Endothelial cell (in vitro differentiated cells): ENCODE measurements at regions not wholly inside any gene's neighbourhood (a gene's known extent, or its start where the extent isn't known, plus 50 kb on each side); places are given as distances from the start of the nearest gene placed in this dataset.
A peak's percentile ranks its signal among the peaks of the same experiment; 100 is the strongest.

Experiments
- DNase-seq: peaks from one replicate; pipeline ENCODE4 v3.0.0; 2021; ENCODE audit warnings: low spot score
- H3K27ac Mint-ChIP-seq: one replicate; pipeline ENCODE4 v1.8.0; 2021; ENCODE audit warnings: mixed read lengths, inconsistent platforms; ENCODE audit not compliant: unreplicated experiment
- H3K27me3 Mint-ChIP-seq: one replicate; pipeline ENCODE4 v1.8.0; 2021; ENCODE audit warnings: mild to moderate bottlenecking, moderate library complexity, mixed read lengths, inconsistent platforms; ENCODE audit not compliant: unreplicated experiment
- H3K36me3 Mint-ChIP-seq: one replicate; pipeline ENCODE4 v1.8.0; 2021; ENCODE audit warnings: mild to moderate bottlenecking, low read depth, mixed read lengths, inconsistent platforms; ENCODE audit not compliant: unreplicated experiment
- H3K4me1 Mint-ChIP-seq: one replicate; pipeline ENCODE4 v1.8.0; 2021; ENCODE audit warnings: mild to moderate bottlenecking, mixed read lengths, inconsistent platforms; ENCODE audit not compliant: unreplicated experiment
- H3K4me3 Mint-ChIP-seq: one replicate; pipeline ENCODE4 v1.8.0; 2021; ENCODE audit warnings: mild to moderate bottlenecking, mixed read lengths, inconsistent platforms; ENCODE audit not compliant: unreplicated experiment
- H3K9me3 Mint-ChIP-seq: one replicate; pipeline ENCODE4 v1.8.0; 2021; ENCODE audit warnings: mixed read lengths, inconsistent platforms; ENCODE audit not compliant: unreplicated experiment
- TF ChIP-seq, protein P1 (sequence below): fragments of 200-600 bp; sonication (generic); IDR thresholded peaks from one replicate; pipeline ENCODE4 v1.5.0; 2021; ENCODE audit warnings: antibody characterized with exemption; ENCODE audit not compliant: unreplicated experiment

DNA sequence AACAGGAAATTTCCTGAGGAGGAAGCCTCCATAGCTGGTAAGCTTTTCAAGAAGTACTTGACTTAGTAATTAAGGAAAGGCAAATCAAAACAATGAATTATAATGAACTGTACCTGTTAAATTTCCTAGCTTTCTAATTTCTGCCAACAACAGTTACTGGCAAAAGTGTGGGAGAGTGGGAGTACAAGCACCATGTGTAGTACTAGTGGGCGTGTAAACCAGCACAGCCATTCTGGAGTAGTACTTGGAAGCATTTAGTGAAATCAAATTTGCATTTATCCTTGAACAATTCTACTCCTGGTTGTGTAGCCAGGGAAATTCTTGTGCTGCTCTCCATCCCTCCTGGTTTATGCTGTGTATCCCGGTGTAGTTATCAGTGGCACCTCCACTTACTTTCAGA lies 190.8 kb downstream of the PRDM2 start:
- no peaks in the 10 kb centered on the region for H3K36me3 Mint-ChIP-seq
- no peak overlapping the region for H3K27ac Mint-ChIP-seq
- no peak for DNase-seq
- H3K27me3 Mint-ChIP-seq: peaks cover 3% of the 10 kb centered on the region
- H3K9me3 Mint-ChIP-seq: no peaks in the 10 kb centered on the region
- H3K4me1 Mint-ChIP-seq: no peaks in the 10 kb centered on the region
- no peak overlapping the region for H3K4me3 Mint-ChIP-seq
- TF ChIP-seq, protein P1, sequence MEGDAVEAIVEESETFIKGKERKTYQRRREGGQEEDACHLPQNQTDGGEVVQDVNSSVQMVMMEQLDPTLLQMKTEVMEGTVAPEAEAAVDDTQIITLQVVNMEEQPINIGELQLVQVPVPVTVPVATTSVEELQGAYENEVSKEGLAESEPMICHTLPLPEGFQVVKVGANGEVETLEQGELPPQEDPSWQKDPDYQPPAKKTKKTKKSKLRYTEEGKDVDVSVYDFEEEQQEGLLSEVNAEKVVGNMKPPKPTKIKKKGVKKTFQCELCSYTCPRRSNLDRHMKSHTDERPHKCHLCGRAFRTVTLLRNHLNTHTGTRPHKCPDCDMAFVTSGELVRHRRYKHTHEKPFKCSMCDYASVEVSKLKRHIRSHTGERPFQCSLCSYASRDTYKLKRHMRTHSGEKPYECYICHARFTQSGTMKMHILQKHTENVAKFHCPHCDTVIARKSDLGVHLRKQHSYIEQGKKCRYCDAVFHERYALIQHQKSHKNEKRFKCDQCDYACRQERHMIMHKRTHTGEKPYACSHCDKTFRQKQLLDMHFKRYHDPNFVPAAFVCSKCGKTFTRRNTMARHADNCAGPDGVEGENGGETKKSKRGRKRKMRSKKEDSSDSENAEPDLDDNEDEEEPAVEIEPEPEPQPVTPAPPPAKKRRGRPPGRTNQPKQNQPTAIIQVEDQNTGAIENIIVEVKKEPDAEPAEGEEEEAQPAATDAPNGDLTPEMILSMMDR: no peak

DNA sequence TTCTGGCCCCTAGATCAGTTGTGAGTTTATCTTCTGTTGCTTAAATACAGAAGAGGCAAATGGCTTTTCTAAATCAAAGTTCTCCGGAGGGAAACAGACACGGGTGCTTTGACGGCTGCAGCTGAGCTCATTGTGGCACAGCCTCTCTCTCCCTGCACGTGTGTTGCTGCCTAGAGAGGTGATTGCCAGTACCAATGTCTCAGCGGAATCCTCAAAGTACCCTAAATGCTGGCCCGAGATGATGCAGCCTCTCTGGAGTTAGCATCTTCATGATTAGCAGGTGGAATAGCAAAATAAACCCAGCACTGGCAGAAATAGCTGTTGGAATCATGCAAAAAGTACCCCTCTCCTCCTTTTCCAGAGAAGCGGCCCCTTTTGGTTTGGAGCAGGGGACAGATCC lies 192.2 kb downstream of the PRDM2 start:
- TF ChIP-seq, protein P1: no peak
- no peak overlapping the region for H3K27ac Mint-ChIP-seq
- H3K4me1 Mint-ChIP-seq: no peaks in the 10 kb centered on the region
- no peaks in the 10 kb centered on the region for H3K9me3 Mint-ChIP-seq
- DNase-seq: no peak
- peaks cover 3% of the 10 kb centered on the region for H3K27me3 Mint-ChIP-seq
- H3K4me3 Mint-ChIP-seq: no peak overlapping the region
- no peaks in the 10 kb centered on the region for H3K36me3 Mint-ChIP-seq

DNA sequence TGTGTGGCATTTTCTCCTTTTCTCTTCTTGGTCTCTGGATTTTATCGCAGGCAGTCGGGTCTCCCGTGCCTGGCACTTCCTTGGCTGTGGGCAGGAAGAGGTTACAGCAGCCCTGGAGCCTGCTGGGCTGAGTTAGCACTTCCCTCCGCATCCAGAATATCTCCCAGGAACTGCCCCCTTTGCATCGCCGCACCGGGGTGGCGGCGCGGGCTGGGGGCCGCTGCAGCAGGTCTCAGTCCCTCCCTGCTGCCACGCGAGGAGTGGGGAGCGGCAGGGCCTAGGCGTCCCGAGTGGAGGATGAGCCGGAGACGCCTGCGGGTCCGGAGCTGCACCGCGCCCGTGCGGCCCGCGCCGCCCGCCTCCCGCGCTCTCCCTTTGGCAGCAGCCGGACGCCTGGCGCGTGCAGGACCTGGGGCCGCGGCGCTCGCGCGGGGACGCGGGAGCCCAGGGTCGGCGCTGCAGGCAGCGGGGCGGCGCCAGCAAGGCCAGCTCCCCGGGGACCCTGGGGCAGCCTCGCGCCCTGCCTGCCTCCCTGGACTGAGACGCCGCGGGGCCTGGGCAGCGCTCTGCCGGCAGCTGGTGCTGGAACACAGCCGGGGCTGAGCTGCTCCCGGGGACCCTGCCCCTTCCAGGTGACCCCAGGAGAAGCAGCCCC lies 192.8 kb downstream of the PRDM2 start:
- H3K4me1 Mint-ChIP-seq: no peaks in the 10 kb centered on the region
- peak; percentile 37 for DNase-seq
- H3K4me3 Mint-ChIP-seq: no peak overlapping the region
- TF ChIP-seq, protein P1: no peak
- no peaks in the 10 kb centered on the region for H3K36me3 Mint-ChIP-seq
- H3K27me3 Mint-ChIP-seq: peaks cover 3% of the 10 kb centered on the region
- no peaks in the 10 kb centered on the region for H3K9me3 Mint-ChIP-seq
- no peak overlapping the region for H3K27ac Mint-ChIP-seq

DNA sequence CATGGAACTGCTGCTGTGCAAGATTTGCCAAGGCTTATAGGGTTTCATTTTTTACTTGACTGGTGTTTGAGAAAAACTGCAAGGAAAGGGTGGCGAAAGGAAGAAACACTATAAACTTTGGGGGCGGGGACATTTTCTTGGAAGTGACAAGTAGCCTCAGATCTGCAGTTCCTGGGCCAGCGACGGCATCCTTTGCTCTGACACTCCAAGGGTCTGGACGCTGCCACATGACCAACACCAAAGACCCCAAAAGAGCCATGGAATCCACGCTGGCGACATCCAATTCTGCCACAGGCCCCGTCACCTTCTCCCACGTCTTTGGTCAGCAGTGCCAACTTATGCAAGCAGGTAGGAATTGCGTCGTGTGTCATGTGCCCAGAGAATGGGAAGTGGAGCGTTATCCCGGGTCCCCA lies 193.4 kb downstream of the PRDM2 start:
- no peak for DNase-seq
- Mint-ChIP-seq H3K36me3 (no peaks in the 10 kb centered on the region), H3K4me3 (peak overlapping the region; percentile 70), H3K4me1 (no peaks in the 10 kb centered on the region), H3K27ac (no peak overlapping the region), H3K27me3 (peaks cover 3% of the 10 kb centered on the region), H3K9me3 (no peaks in the 10 kb centered on the region)
- TF ChIP-seq, protein P1: no peak

DNA sequence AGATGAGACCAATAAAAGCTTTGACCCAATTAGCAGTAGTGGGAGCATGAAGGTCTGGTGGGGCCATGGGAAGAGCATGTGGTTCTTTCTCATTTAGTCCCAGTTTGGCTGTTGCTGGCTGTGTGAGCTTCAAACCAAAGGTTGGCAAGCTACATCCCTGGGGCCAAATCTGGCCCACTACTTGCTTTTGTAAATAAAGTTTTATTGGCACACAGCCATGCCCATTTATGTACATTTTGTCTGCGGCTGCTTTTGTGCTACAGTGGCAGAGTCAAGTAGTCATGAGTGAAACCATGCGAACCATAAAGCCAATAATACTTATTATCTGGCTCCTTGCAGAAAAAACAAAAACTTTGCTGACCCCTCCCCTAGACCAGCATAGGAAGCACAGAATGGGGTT lies 196.9 kb downstream of the PRDM2 start:
- Mint-ChIP-seq H3K27me3 (peaks cover 3% of the 10 kb centered on the region), H3K36me3 (no peaks in the 10 kb centered on the region), H3K27ac (no peak overlapping the region), H3K4me3 (no peak overlapping the region), H3K4me1 (no peaks in the 10 kb centered on the region), H3K9me3 (no peaks in the 10 kb centered on the region)
- DNase-seq: no peak
- TF ChIP-seq, protein P1: no peak
